B cell (primary cell): ENCODE measurements at regions not wholly inside any gene's neighbourhood (a gene's known extent, or its start where the extent isn't known, plus 50 kb on each side); places are given as distances from the start of the nearest gene placed in this dataset.

ENCODE experiments used
- EZH2 ChIP-seq: IDR thresholded peaks from 2 replicates; pipeline ENCODE4 v1.6.1; 2012; ENCODE audit warnings: borderline replicate concordance, low read depth, mild to moderate bottlenecking, moderate library complexity, low read length; ENCODE audit not compliant: insufficient read depth, poor library complexity, severe bottlenecking
- TF ChIP-seq, protein P1 (sequence below): fragments of 200-600 bp; IDR thresholded peaks from one replicate; pipeline ENCODE4 v1.8.0; 2022; ENCODE audit warnings: antibody characterized with exemption, mild to moderate bottlenecking

DNA sequence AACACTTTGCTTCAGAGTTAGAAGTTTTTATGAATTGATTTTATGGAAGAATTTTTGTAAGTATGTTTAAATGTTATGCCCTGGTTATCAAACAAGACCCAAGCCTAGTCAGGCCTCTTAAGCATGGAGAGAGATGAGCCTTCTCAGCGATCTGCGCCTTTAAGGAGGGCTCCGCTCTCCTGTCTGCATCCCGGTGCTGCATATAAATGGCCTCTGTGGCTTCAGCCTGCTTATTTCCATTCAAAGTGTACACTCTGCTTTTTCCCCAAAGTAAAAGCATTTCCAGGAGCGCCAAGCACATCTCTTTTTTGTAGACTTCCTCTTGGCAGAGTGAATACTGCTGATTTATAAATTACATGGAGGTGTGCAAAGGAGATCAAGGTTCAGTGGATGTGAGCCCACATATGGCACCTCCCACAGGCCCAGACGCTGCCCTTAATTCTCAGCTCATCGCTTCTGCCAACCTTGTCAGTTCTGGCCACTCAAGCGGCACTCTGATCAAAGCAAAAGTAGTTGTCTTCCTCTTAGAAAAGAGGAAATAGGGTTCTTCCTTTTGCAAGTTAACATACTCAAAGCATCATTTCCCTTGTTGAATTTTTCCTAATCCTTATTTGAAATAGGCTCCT lies 70.0 kb upstream of the SFMBT2 start:
- TF ChIP-seq, protein P1, sequence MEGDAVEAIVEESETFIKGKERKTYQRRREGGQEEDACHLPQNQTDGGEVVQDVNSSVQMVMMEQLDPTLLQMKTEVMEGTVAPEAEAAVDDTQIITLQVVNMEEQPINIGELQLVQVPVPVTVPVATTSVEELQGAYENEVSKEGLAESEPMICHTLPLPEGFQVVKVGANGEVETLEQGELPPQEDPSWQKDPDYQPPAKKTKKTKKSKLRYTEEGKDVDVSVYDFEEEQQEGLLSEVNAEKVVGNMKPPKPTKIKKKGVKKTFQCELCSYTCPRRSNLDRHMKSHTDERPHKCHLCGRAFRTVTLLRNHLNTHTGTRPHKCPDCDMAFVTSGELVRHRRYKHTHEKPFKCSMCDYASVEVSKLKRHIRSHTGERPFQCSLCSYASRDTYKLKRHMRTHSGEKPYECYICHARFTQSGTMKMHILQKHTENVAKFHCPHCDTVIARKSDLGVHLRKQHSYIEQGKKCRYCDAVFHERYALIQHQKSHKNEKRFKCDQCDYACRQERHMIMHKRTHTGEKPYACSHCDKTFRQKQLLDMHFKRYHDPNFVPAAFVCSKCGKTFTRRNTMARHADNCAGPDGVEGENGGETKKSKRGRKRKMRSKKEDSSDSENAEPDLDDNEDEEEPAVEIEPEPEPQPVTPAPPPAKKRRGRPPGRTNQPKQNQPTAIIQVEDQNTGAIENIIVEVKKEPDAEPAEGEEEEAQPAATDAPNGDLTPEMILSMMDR: no peak
- no peak for TF ChIP-seq EZH2
